ENCODE measurements at regions not wholly inside any gene's neighbourhood (a gene's known extent, or its start where the extent isn't known, plus 50 kb on each side); places are given as distances from the start of the nearest gene placed in this dataset.

GRCh38 chr3:24843955-24844354 lies 349.3 kb upstream of the THRB start:
- no peak for DNase-seq (ENCODE audit: low read depth)

- DNase-seq (ENCODE audit: low read depth): no peak
Observed at GRCh38 chr3:24845524-24846155, 351.0 kb upstream of the THRB start.

GRCh38 chr3:24846286-24846860 lies 351.7 kb upstream of the THRB start:
- DNase-seq (ENCODE audit: low read depth): no peak

- no peak for DNase-seq (ENCODE audit: low read depth)
Observed at GRCh38 chr3:24850245-24850644, 355.6 kb upstream of the THRB start.

GRCh38 chr3:24853685-24854490 lies 359.2 kb upstream of the THRB start:
- DNase-seq (ENCODE audit: low read depth): no peak

GRCh38 chr3:24854748-24855147 lies 360.1 kb upstream of the THRB start:
- no peak for DNase-seq (ENCODE audit: low read depth)

GRCh38 chr3:24857945-24858344 lies 363.3 kb upstream of the THRB start:
- no peak for DNase-seq (ENCODE audit: low read depth)

- no peak for DNase-seq (ENCODE audit: low read depth)
Observed at GRCh38 chr3:24863215-24863614, 368.6 kb upstream of the THRB start.

- DNase-seq (ENCODE audit: low read depth): no peak
Observed at GRCh38 chr3:24867783-24868182, 373.1 kb upstream of the THRB start.

GRCh38 chr3:24881239-24881638 lies 386.6 kb upstream of the THRB start:
- no peak for DNase-seq (ENCODE audit: low read depth)

GRCh38 chr3:24886501-24886900 lies 391.9 kb upstream of the THRB start:
- DNase-seq (ENCODE audit: low read depth): no peak

GRCh38 chr3:24890012-24890411 lies 395.4 kb upstream of the THRB start:
- no peak for DNase-seq (ENCODE audit: low read depth)

- no peak for DNase-seq (ENCODE audit: low read depth)
Observed at GRCh38 chr3:24899373-24899772, 404.7 kb upstream of the THRB start.

GRCh38 chr3:24899901-24900603 lies 405.4 kb upstream of the THRB start:
- no peak for DNase-seq (ENCODE audit: low read depth)

GRCh38 chr3:24905266-24905665 lies 410.6 kb upstream of the THRB start:
- no peak for DNase-seq (ENCODE audit: low read depth)

- no peak for DNase-seq (ENCODE audit: low read depth)
Observed at GRCh38 chr3:24907106-24907505, 412.5 kb upstream of the THRB start.

GRCh38 chr3:24911076-24911475 lies 416.4 kb upstream of the THRB start:
- DNase-seq (ENCODE audit: low read depth): no peak

GRCh38 chr3:24915639-24916038 lies 421.0 kb upstream of the THRB start:
- DNase-seq (ENCODE audit: low read depth): no peak

- no peak for DNase-seq (ENCODE audit: low read depth)
Observed at GRCh38 chr3:24917908-24918307, 423.3 kb upstream of the THRB start.

- no peak for DNase-seq (ENCODE audit: low read depth)
Observed at GRCh38 chr3:24923570-24923969, 428.9 kb upstream of the THRB start.

- DNase-seq (ENCODE audit: low read depth): no peak
Observed at GRCh38 chr3:24929521-24929920, 434.9 kb upstream of the THRB start.

- no peak for DNase-seq (ENCODE audit: low read depth)
Observed at GRCh38 chr3:24933401-24933800, 438.8 kb upstream of the THRB start.

GRCh38 chr3:24936574-24936973 lies 441.9 kb upstream of the THRB start:
- no peak for DNase-seq (ENCODE audit: low read depth)
